HL-60 (cell line): ENCODE measurements at regions not wholly inside any gene's neighbourhood (a gene's known extent, or its start where the extent isn't known, plus 50 kb on each side); places are given as distances from the start of the nearest gene placed in this dataset.

Experiments used
- CTCF ChIP-seq: IDR thresholded peaks from one replicate; pipeline ENCODE4 v1.5.1; 2011; ENCODE audit warnings: low read length, control low read depth, inconsistent platforms; ENCODE audit not compliant: insufficient read depth
- GABPA ChIP-seq: IDR thresholded peaks from 2 replicates; pipeline ENCODE4 v1.6.1; 2012; ENCODE audit warnings: low read depth
- POLR2AphosphoS5 ChIP-seq: IDR thresholded peaks from 2 replicates; pipeline ENCODE4 v1.6.1; 2012; ENCODE audit warnings: low read depth

- no peak for TF ChIP-seq CTCF
- no peak for TF ChIP-seq POLR2AphosphoS5
- TF ChIP-seq GABPA = no peak
Observed at GRCh38 chr13:74657765-74658164, 523.6 kb upstream of the KLF12 start.
